ENCODE measurements at regions not wholly inside any gene's neighbourhood (a gene's known extent, or its start where the extent isn't known, plus 50 kb on each side); places are given as distances from the start of the nearest gene placed in this dataset.

DNA sequence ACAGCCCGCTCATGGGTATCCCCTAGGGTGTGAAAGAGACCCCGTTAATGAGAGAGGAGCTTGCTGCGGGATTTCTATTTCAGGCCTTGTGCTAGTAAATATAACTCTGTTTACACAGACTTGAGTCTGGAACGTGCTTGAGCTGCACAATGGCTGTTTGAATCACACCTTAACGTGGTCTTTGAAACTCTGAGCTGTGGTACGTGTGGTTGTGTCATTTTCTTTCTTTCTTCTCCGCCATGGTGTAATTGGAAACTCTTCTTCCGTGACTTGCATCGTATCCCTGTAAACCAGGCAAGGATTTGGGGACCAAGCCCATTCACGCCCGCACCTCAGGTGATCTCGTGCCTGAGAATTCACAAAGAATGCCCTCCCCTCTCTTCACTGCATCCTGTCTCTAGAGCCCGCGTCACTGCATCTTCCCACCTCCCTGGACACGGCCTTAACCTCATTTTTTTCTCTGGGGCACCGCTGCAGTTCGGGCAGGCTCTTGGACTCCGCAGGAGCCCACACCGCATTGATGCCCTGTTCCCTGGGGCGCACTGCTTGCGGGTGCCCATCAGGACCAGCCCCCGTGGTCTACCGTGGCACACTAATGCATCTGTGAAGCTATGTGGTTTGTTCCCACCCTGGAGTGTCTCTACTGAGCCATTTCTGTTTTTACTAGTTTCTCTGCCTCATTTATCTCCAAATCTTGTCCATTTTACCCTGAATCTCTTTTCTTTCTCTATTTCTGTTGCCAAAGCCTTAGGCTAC lies 78.4 kb upstream of the PARP11 start:
- Histone ChIP-seq H3K4me1 (no peaks in the 10 kb centered on the region), H3K9me3 (replicated peaks) (no peaks in the 10 kb centered on the region), H3K27ac (replicated peaks) (no peak overlapping the region), H3K4me3 (no peak overlapping the region), H3K27me3 (ENCODE audit: low read depth) (peaks cover 10% of the 10 kb centered on the region), H3K36me3 (no peaks in the 10 kb centered on the region)
- intact Hi-C loops (cut with micrococcal nuclease): no loop called here
- TF ChIP-seq, protein P1, sequence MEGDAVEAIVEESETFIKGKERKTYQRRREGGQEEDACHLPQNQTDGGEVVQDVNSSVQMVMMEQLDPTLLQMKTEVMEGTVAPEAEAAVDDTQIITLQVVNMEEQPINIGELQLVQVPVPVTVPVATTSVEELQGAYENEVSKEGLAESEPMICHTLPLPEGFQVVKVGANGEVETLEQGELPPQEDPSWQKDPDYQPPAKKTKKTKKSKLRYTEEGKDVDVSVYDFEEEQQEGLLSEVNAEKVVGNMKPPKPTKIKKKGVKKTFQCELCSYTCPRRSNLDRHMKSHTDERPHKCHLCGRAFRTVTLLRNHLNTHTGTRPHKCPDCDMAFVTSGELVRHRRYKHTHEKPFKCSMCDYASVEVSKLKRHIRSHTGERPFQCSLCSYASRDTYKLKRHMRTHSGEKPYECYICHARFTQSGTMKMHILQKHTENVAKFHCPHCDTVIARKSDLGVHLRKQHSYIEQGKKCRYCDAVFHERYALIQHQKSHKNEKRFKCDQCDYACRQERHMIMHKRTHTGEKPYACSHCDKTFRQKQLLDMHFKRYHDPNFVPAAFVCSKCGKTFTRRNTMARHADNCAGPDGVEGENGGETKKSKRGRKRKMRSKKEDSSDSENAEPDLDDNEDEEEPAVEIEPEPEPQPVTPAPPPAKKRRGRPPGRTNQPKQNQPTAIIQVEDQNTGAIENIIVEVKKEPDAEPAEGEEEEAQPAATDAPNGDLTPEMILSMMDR (IDR thresholded peaks at IDR 0.05; ENCODE audit: borderline replicate concordance): no peak
- no peak for DNase-seq

DNA sequence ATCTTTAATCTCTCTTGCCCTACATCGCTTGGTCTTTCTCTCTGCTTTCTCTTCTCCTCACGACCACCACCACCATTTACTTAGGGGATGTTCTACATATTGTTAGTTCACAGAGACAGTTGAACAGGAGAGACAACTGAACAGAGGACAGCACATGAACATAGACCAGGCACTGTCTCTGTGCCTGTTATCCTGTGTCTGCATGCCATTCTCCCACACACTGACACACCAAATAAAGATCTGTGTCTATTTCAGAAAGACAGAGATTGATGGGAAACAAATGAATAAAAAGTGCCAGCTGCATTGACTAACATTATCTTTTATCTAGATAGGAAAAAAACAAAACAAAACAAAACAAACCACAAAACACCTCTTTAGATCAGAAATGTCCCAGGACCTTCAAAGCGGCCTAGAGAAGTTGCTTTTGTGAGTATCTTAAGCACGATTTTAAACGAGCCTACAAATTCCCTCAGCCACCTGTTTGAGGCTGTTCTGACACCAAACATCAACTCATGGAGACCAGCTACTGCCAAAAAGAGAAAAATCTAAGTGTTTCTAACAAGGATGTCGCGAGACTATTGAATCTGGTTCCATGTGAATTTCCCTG lies 77.6 kb upstream of the PARP11 start:
- intact Hi-C loops (cut with micrococcal nuclease): no loop called here
- H3K4me1 ChIP-seq: no peaks in the 10 kb centered on the region
- H3K4me3 ChIP-seq: no peak overlapping the region
- H3K27ac ChIP-seq (replicated peaks): no peak overlapping the region
- no peak for DNase-seq
- no peaks in the 10 kb centered on the region for H3K36me3 ChIP-seq
- TF ChIP-seq, protein P1 (IDR thresholded peaks at IDR 0.05; ENCODE audit: borderline replicate concordance): no peak
- H3K27me3 ChIP-seq (ENCODE audit: low read depth): peaks cover 17% of the 10 kb centered on the region
- H3K9me3 ChIP-seq (replicated peaks): no peaks in the 10 kb centered on the region

DNA sequence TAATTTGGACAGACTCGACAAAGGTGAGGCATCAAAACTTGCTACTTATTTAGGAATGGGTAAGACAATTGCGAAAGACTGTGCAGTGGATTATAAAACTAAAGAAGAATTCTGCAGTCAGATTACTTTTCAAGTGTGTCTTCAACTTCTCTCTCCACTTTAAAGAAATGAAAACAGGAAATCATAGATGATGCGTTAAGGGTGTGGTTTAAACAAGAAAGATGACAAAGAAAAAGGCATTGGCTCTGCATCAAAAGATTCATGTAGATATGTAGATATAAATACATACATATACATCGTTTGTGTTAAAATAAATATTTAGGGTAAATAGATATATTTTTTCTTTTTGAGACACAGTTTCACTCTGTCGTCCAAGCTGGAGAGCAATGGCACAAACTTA lies 74.6 kb upstream of the PARP11 start:
- DNase-seq: no peak
- Histone ChIP-seq H3K9me3 (replicated peaks) (no peaks in the 10 kb centered on the region), H3K4me3 (no peak overlapping the region), H3K27ac (replicated peaks) (no peak overlapping the region), H3K4me1 (no peaks in the 10 kb centered on the region), H3K27me3 (ENCODE audit: low read depth) (peaks cover 35% of the 10 kb centered on the region), H3K36me3 (no peaks in the 10 kb centered on the region)
- intact Hi-C loops (cut with micrococcal nuclease): no loop called here
- TF ChIP-seq, protein P1 (IDR thresholded peaks at IDR 0.05; ENCODE audit: borderline replicate concordance): no peak

DNA sequence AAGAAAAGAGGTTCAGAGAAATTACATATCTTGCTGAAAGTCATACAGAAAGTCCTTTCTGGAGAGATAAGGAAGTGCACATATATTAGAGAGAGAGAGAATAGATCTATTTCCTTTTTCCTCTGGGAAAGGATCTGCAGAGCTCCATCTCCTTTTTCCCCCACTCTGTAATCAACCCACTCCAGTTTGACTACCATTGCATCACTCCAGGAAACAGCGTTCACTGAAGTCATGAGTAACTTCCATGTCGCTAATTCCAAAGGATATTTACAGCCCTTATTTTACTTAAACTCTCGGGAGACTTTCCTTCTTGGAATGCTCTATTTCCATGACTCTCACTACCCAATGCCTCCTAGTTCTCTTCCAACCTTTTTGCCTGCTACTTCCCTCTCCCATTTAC lies 72.5 kb upstream of the PARP11 start:
- intact Hi-C loops (cut with micrococcal nuclease): no loop called here
- no peak for DNase-seq
- TF ChIP-seq, protein P1 (IDR thresholded peaks at IDR 0.05; ENCODE audit: borderline replicate concordance): no peak
- Histone ChIP-seq H3K27ac (replicated peaks) (no peak overlapping the region), H3K9me3 (replicated peaks) (no peaks in the 10 kb centered on the region), H3K27me3 (ENCODE audit: low read depth) (peaks cover 35% of the 10 kb centered on the region), H3K4me3 (no peak overlapping the region), H3K36me3 (no peaks in the 10 kb centered on the region), H3K4me1 (no peaks in the 10 kb centered on the region)

DNA sequence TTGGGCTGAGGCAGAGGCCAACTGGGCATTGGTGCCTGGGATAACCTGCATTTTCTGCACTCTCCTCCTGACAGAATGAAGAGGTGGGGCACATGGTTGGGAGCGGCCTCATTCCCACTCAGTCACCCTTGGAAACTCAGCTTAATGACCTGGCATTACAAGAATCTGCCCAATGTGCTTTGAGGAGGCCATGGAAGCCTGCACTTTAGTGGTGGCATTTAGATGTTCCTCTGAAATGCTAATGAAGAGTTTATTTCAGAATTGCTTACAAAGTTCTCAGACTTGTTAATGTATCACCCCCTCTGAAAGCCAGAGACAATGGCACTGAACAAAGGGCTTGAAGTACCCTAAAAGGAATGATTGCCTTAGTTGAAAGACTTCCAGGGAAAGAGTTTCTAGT lies 71.4 kb upstream of the PARP11 start:
- H3K9me3 ChIP-seq (replicated peaks): no peaks in the 10 kb centered on the region
- H3K4me1 ChIP-seq: no peaks in the 10 kb centered on the region
- DNase-seq: no peak
- no peak overlapping the region for H3K27ac ChIP-seq (replicated peaks)
- H3K36me3 ChIP-seq: no peaks in the 10 kb centered on the region
- H3K4me3 ChIP-seq: no peak overlapping the region
- peaks cover 35% of the 10 kb centered on the region for H3K27me3 ChIP-seq (ENCODE audit: low read depth)
- intact Hi-C loops (cut with micrococcal nuclease): no loop called here
- TF ChIP-seq, protein P1 (IDR thresholded peaks at IDR 0.05; ENCODE audit: borderline replicate concordance): no peak

All from left ventricle myocardium inferior (tissue), 1 donor.